Lung (tissue), 11 donors: ENCODE measurements at regions not wholly inside any gene's neighbourhood (a gene's known extent, or its start where the extent isn't known, plus 50 kb on each side); places are given as distances from the start of the nearest gene placed in this dataset.

ENCODE experiments used
- ATAC-seq: fragments of 200-7000 bp; cut with Tn5 transposase; one replicate; pipeline ENCODE4 v1.9.1; 2020; ENCODE audit warnings: moderate number of reproducible peaks; ENCODE audit not compliant: insufficient read depth, low FRiP score
- DNase-seq, 3 donors: peaks; one replicate each; pipeline ENCODE4 v3.0.0-alpha.2; 2013 to 2017
- H3K27ac ChIP-seq, 2 donors: one replicate each; pipeline ENCODE4 v1.5.1; 2013; ENCODE audit warnings: mild to moderate bottlenecking in 2 of 2, moderate library complexity in 2 of 2, control low read depth in 1 of 2, inconsistent platforms in 1 of 2, low read depth in 1 of 2, low read length in 1 of 2
- H3K27me3 ChIP-seq, 3 donors: one replicate each; pipeline ENCODE4 v1.5.1; 2013; ENCODE audit warnings: low read length in 2 of 3; ENCODE audit not compliant: control insufficient read depth in 3 of 3, insufficient read depth in 3 of 3
- H3K36me3 ChIP-seq, 4 donors: one replicate each; pipeline ENCODE4 v1.5.1; 2013; ENCODE audit warnings: low read length in 4 of 4, mild to moderate bottlenecking in 1 of 4, moderate library complexity in 1 of 4; ENCODE audit not compliant: control insufficient read depth in 4 of 4, insufficient read depth in 4 of 4
- H3K4me1 ChIP-seq, 5 donors: one replicate each; pipeline ENCODE4 v1.5.1; 2013; ENCODE audit warnings: low read length in 5 of 5, mild to moderate bottlenecking in 2 of 5, moderate library complexity in 1 of 5; ENCODE audit not compliant: control insufficient read depth in 5 of 5, insufficient read depth in 5 of 5
- H3K4me3 ChIP-seq: one replicate; pipeline ENCODE4 v1.5.1; 2013; ENCODE audit warnings: mild to moderate bottlenecking, control low read depth, moderate library complexity
- H3K9ac ChIP-seq, 2 donors: one replicate each; pipeline ENCODE4 v1.5.1; 2013; ENCODE audit warnings: low read length in 2 of 2, control low read depth in 1 of 2; ENCODE audit not compliant: insufficient read depth in 1 of 2
- H3K9me3 ChIP-seq, 4 donors: one replicate each; pipeline ENCODE4 v1.5.1; 2013; ENCODE audit warnings: low read length in 3 of 4, mild to moderate bottlenecking in 1 of 4, moderate library complexity in 1 of 4; ENCODE audit not compliant: control insufficient read depth in 4 of 4, insufficient read depth in 3 of 4
- WGBS, 2 donors: extraction: QIAGEN DNeasy Blood & Tissue Kit; methylation state at CpG; one replicate each; pipeline ENCODE4 v1.1.7; 2013; 5-methylcytosine and 5-hydroxymethylcytosine counted together
- TF ChIP-seq, protein P1 (sequence below): IDR thresholded peaks from 2 replicates; pipeline ENCODE4 v1.5.1; 2012; ENCODE audit warnings: mild to moderate bottlenecking; ENCODE audit errors: control extremely low read depth, extremely low read depth
- donor health status: control.
- donor health status: control.
- donor health status: Bipolar disorder and iron deficiency.
- donor health status: healthy.
- donor health status: DM: yes; HTN: yes; CAD: no.

DNA sequence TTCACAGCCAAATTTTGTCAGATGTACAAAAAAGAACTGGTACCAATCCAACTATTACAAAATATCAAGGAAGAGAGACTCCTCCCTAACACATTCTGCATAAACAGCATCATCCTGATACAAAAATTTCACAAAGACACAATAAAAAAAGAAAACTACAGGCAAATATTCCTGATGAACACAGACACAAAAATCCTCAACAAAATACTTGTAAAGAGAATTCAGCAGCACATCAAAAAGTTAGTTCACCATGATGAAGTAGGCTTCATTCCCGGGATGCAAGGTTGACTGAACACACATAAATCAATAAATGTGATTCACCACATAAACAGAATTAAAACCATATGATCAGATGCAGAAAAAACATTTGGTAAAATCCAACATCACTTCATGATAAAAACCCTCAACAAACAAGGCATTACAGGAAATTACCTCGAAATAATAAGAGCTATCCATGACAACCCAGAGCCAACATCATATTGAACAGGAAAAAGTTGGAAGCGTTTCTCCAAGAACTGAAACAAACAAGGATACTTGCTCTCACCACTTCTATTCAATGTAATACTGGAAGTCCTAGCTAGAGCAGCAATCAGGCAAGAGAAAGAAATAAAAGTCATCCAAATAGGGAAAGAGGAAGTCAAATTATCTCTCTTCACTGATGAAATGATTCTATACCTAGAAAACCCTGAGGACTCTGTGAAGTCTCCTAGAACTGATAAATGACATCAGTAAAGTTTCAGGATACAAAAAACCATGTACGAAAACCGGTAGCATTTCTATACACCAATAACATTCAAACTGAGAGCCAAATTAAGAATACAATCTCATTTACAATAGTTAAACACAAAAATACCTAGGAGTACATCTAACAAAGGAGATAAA lies 223.1 kb downstream of the REEP3 start:
- H3K27me3 ChIP-seq = no peaks in the 10 kb centered on the region
- 66 to 93% methylated on average over 5 of the region's 5 CpGs for WGBS, 2 donors
- ATAC-seq = no peak

DNA sequence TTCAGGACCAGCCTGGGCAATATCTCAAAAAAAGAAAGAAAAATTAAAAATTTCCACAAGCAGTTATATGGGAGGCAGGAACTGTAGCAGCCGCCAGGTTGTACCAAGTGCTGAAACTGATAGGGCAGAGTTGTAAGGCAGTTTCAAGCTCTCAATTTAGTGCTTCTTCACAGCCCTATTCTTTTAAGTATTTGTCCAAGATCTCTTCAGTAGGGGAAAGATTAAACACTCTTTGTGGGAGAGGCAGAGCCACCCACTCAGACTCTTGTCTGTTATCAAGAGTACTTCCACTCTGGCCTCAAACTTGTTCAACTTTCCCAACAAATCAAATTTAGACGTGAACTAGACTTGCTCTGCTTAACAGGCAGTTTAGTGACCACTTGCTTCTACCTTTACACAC lies 228.7 kb downstream of the REEP3 start:
- H3K9me3 ChIP-seq = no peaks in the 10 kb centered on the region
- 93% methylated on average over 2 of the region's 2 CpGs; no CpG with 5 or more reads in 1 of the 2 donors for WGBS, 2 donors
- ATAC-seq (no peak), DNase-seq (peak in 2 of 3 donors; percentile 22 to 34)
- H3K4me3 ChIP-seq = no peak overlapping the region
- no peak overlapping the region for H3K27ac ChIP-seq
- peaks cover 0 to 8% (median 0%) of the 10 kb centered on the region in 5 donors for H3K4me1 ChIP-seq
- TF ChIP-seq, protein P1, sequence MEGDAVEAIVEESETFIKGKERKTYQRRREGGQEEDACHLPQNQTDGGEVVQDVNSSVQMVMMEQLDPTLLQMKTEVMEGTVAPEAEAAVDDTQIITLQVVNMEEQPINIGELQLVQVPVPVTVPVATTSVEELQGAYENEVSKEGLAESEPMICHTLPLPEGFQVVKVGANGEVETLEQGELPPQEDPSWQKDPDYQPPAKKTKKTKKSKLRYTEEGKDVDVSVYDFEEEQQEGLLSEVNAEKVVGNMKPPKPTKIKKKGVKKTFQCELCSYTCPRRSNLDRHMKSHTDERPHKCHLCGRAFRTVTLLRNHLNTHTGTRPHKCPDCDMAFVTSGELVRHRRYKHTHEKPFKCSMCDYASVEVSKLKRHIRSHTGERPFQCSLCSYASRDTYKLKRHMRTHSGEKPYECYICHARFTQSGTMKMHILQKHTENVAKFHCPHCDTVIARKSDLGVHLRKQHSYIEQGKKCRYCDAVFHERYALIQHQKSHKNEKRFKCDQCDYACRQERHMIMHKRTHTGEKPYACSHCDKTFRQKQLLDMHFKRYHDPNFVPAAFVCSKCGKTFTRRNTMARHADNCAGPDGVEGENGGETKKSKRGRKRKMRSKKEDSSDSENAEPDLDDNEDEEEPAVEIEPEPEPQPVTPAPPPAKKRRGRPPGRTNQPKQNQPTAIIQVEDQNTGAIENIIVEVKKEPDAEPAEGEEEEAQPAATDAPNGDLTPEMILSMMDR = no peak
- H3K27me3 ChIP-seq = no peaks in the 10 kb centered on the region
- H3K9ac ChIP-seq = no peak overlapping the region
- no peaks in the 10 kb centered on the region for H3K36me3 ChIP-seq

More for the DNA sequence above, 223.1 kb downstream of the REEP3 start:
- DNase-seq = peak in 1 of 3 donors; percentile 22
- H3K9ac ChIP-seq = no peak overlapping the region
- H3K27ac ChIP-seq = no peak overlapping the region
- H3K9me3 ChIP-seq = no peaks in the 10 kb centered on the region
- H3K4me1 ChIP-seq = peaks cover 0 to 5% (median 0%) of the 10 kb centered on the region in 5 donors
- H3K4me3 ChIP-seq = no peak overlapping the region
- TF ChIP-seq, protein P1 = no peak
- no peaks in the 10 kb centered on the region for H3K36me3 ChIP-seq

DNA sequence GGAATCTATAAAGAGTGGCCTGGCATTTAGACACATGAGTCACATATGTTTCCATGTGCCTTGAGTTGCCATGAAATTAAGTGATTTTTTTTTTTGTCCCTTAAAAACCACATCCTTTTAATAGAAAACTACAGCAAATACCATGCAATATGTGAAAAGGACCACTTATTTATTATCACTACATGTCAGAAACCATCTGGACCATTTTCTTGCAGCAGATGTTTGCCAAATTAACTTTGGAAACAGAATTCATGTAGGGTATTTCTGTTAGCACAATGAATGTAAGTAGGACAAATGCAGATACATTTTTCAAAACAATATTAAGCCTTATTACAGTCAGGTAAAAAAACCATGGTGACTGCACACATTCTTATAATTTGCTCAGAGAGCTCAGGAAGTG lies 230.6 kb downstream of the REEP3 start:
- Histone ChIP-seq H3K27ac (no peak overlapping the region), H3K36me3 (no peaks in the 10 kb centered on the region), H3K9me3 (no peaks in the 10 kb centered on the region), H3K27me3 (no peaks in the 10 kb centered on the region), H3K4me1 (peaks cover 0 to 8% (median 0%) of the 10 kb centered on the region in 5 donors), H3K9ac (no peak overlapping the region), H3K4me3 (no peak overlapping the region)
- no peak for ATAC-seq
- TF ChIP-seq, protein P1 = no peak
- peak in 2 of 3 donors; percentile 70 to 77 for DNase-seq
